Bronchial epithelial cell (primary cell): ENCODE measurements at regions not wholly inside any gene's neighbourhood (a gene's known extent, or its start where the extent isn't known, plus 50 kb on each side); places are given as distances from the start of the nearest gene placed in this dataset.
"Not testable (repeated sequence)": the region's sequence is repeated elsewhere in the genome, so short reads cannot be mapped to it uniquely, and the experiment has no call there.

ENCODE experiments used
- DNase-seq: peaks from one replicate; pipeline ENCODE4 v3.0.0-alpha.2; 2010; ENCODE audit warnings: low read depth
- FAIRE-seq: peaks from 2 replicates; lab custom pipeline; 2011; peaks lifted over from hg19 to GRCh38; lab: Jason Lieb, UNC
- H3K27me3 ChIP-seq: 2 replicates; pipeline ENCODE4 v1.5.1; 2011; ENCODE audit warnings: low read length; ENCODE audit not compliant: control insufficient read depth, insufficient read depth
- H3K36me3 ChIP-seq: 2 replicates; pipeline ENCODE4 v1.5.1; 2011; ENCODE audit warnings: low read length; ENCODE audit not compliant: control insufficient read depth, insufficient read depth
- H3K4me3 ChIP-seq: 2 replicates; pipeline ENCODE4 v1.5.1; 2011; ENCODE audit warnings: mild to moderate bottlenecking, low read depth, low read length, control low read depth
- TF ChIP-seq, protein P1 (sequence below): IDR thresholded peaks from 2 replicates; pipeline ENCODE4 v1.5.1; 2011; ENCODE audit warnings: mild to moderate bottlenecking, moderate library complexity, low read length, control low read depth, inconsistent platforms; ENCODE audit not compliant: insufficient read depth, severe bottlenecking

DNA sequence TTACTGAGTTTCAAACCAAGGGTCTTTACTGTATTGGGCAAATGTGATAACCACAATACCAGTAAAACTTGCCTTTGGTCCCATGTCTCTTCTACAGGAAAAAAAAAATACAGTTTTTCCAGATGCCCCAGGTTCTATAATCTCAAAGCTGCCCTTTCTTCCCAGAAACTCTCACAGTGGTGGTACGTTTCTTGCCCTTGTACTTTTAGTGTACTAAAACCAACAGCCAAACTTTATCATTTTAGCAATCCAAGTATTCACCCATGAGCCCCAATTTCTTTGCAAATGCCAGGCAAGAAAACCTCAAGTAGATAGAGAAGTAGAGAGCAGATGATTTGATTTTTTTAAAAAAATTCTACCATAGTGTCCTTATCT, 157.8 kb downstream of the OR2B2 start:
- DNase-seq (no peak), FAIRE-seq (no peak)
- Histone ChIP-seq H3K36me3 (no peaks in the 10 kb centered on the region), H3K4me3 (peak overlapping the region; percentile 55), H3K27me3 (no peaks in the 10 kb centered on the region)
- TF ChIP-seq, protein P1, sequence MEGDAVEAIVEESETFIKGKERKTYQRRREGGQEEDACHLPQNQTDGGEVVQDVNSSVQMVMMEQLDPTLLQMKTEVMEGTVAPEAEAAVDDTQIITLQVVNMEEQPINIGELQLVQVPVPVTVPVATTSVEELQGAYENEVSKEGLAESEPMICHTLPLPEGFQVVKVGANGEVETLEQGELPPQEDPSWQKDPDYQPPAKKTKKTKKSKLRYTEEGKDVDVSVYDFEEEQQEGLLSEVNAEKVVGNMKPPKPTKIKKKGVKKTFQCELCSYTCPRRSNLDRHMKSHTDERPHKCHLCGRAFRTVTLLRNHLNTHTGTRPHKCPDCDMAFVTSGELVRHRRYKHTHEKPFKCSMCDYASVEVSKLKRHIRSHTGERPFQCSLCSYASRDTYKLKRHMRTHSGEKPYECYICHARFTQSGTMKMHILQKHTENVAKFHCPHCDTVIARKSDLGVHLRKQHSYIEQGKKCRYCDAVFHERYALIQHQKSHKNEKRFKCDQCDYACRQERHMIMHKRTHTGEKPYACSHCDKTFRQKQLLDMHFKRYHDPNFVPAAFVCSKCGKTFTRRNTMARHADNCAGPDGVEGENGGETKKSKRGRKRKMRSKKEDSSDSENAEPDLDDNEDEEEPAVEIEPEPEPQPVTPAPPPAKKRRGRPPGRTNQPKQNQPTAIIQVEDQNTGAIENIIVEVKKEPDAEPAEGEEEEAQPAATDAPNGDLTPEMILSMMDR: no peak

DNA sequence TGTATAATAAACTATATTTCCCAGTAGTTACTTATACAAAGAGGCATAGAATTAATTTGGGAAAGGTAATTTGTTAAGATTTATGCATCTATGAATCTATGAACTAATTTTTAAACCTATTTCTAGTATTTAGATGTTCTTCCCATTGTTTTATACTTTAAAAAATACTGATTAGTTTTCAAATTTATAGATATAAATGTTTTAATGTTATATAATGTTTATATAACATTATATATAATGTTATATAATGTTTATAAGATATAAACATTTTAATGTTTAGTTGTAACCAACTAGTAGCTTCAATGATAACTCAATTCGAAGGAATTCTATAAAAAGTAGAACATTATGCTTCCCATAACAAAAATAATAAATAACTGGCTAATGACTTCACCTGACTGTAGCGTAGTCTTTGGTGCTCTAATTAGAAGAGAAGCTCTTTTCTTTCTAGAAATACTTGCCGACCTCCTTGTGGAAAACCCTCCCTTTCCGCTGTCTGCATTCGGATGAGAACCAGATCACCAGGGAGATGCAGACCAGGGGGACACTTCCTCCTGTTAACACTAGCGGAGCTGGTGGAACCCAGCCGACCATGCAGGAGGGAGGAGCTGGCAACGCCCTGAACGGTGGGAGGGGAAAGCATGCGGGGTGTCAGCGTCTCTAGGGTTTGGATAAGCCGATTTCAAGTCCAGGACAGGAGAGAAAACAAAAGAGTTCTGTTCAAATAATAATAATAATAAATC, 158.4 kb downstream of the OR2B2 start:
- FAIRE-seq: no peak
- peak; percentile 79 for DNase-seq
- TF ChIP-seq, protein P1: peak; percentile 10
- H3K27me3 ChIP-seq: no peaks in the 10 kb centered on the region
- peak overlapping the region; percentile 55 for H3K4me3 ChIP-seq
- no peaks in the 10 kb centered on the region for H3K36me3 ChIP-seq

DNA sequence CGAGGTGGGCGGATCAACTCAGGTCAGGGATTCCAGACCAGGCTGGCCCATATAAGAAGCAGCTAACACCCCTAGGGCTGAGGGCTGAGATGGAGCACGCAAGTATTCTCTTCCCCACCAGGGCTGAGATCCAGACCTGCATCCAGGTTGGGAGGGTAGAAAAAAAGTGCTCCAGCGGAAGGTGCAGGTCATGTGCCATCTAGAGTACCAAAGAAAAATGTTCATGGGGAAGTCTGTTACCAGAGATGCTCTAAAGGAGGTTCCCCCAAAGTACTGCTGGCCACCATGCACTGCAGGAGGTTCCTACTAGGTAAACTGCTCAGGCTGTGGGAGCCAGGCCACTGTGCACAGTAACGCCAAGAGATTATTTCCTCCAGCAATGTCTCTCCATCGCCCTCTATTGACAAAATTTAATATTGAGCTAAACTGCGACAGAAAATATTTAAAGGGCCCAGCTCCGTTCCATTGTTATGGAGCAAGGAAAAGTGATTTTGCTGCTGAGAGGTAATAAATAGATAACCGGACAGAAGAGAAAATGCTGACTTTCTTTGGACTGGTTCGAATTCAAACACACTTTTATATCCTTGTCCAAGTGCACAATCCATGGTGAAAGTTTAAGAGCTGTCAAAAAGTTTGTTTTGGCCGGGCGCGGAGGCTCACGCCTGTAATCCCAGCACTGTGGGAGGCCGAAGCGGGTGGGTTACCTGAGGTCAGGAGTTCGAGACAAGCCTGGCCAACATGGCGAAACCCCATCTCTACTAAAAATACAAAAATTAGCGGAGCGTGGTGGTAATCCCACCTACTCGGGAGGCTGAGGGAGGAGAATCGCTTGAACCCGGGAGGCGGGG, 159.9 kb downstream of the OR2B2 start:
- Histone ChIP-seq H3K27me3 (no peaks in the 10 kb centered on the region), H3K36me3 (no peaks in the 10 kb centered on the region), H3K4me3 (peak overlapping the region; percentile 55)
- FAIRE-seq (no peak), DNase-seq (peak; percentile 81)
- TF ChIP-seq, protein P1: peak; percentile 62

DNA sequence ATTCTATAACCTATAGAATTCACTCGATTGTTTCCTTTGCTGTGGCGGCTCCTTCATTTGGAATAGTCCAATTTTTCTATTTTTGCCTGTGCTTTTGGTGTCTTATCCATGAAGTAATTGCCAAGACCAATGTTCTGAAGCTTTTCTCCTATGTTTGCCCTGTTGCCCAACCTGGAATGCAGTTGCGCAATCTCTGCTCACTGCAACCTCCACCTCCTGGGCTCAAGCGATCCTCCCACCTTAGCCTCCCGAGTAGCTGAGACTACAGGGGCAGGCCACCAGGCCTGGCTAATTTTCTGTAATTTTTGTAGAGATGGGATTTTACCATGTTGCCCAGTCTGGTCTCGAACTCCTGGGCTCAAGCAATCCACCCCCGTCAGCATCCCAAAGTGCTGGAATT, 163.5 kb downstream of the OR2B2 start:
- H3K27me3 ChIP-seq: no peaks in the 10 kb centered on the region
- no peaks in the 10 kb centered on the region for H3K36me3 ChIP-seq
- TF ChIP-seq, protein P1: no peak
- no peak overlapping the region for H3K4me3 ChIP-seq
- DNase-seq (no peak), FAIRE-seq (no peak)

DNA sequence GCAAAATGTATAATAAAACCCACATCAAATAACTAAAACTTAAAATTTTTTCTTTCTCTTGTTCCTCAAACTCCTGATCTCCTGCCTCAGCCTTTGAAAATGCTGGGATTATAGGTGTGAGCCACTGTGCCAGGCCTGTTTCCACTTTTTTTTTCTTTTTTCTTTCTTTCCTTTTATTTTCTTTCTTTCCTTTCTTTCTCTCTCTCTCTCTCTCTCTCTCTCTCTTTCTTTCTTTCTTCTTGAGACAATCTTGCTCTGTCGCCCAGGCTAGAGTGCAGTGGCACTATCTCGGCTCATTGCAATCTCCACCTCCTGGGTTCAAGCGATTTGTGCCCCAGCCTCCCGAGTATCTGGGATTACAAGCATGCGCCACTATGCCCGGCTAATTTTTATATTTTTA, 164.6 kb downstream of the OR2B2 start:
- TF ChIP-seq, protein P1: no peak
- no peak overlapping the region for H3K4me3 ChIP-seq
- H3K27me3 ChIP-seq: peaks cover 2% of the 10 kb centered on the region
- FAIRE-seq (no peak), DNase-seq (no peak)
- H3K36me3 ChIP-seq: no peaks in the 10 kb centered on the region

DNA sequence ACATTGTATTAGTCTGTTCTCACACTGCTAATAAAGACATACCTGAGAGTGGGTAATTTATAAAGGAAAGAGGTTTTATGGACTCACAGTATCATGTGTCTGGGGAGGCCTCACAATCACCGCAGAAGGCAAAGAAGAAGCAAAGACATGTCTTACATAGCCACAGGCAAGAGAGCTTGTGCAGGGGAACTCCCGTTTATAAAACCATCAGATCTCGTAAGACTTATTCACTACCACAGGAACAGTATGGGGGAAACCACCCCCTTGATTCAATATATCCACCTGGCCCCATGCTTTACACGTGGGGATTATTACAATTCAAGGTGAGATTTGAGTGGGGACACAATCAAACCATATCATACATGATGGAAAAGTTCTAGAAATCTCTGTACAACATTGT, 165.3 kb downstream of the OR2B2 start:
- DNase-seq, H3K4me3 ChIP-seq, H3K36me3 ChIP-seq, FAIRE-seq, H3K27me3 ChIP-seq: not testable (repeated sequence)
